GM12878 (cell line): ENCODE measurements at regions not wholly inside any gene's neighbourhood (a gene's known extent, or its start where the extent isn't known, plus 50 kb on each side); places are given as distances from the start of the nearest gene placed in this dataset.

ENCODE experiments used
- ATAC-seq: fragments of 200-7000 bp; cut with Tn5 transposase; 3 replicates; pipeline ENCODE4 v1.9.1; 2020; ENCODE audit warnings: mild to moderate bottlenecking, moderate library complexity
- BruUV-seq: library from RNA; stranded (reverse); fragments of 400-500 nt; replicated peaks from 2 replicates; lab custom pipeline; 2021; lab: Mats Ljungman, UMichigan
- CTCF ChIA-PET: fragments of 300-600 bp; sonication (Branson Sonifier 250); formaldehyde crosslinking; extraction: SDS; loops from one replicate; lab custom pipeline; 2021; ENCODE audit warnings: inconsistent platforms; lab: Yijun Ruan, JAX
- POLR2A ChIA-PET: fragments of 350-600 bp; formaldehyde crosslinking; extraction: SDS; loops from one replicate; lab custom pipeline; 2021; ENCODE audit warnings: inconsistent platforms; lab: Charles Lee
- RAD21 ChIA-PET: fragments of 300-600 bp; sonication (Branson Sonifier 250); formaldehyde crosslinking; loops from one replicate; lab custom pipeline; 2023; ENCODE audit warnings: antibody characterized with exemption; ENCODE audit not compliant: unreplicated experiment; lab: Charles Lee
- SMC1A ChIA-PET: fragments of 300-600 bp; sonication (Branson Sonifier 250); formaldehyde crosslinking; loops from one replicate; lab custom pipeline; 2023; ENCODE audit not compliant: unreplicated experiment, uncharacterized antibody; lab: Charles Lee
- DNase-seq: peaks from one replicate; pipeline ENCODE4 v3.0.0-alpha.2; 2011; ENCODE audit warnings: low read depth, low spot score
- FAIRE-seq: peaks from 3 replicates; lab custom pipeline; 2011; peaks lifted over from hg19 to GRCh38; lab: Jason Lieb, UNC
- H2AFZ ChIP-seq: 2 replicates; pipeline ENCODE4 v1.6.0; 2011; ENCODE audit warnings: low read depth, low read length, control low read depth; ENCODE audit not compliant: control insufficient read depth
- H3K27ac ChIP-seq: 2 replicates; pipeline ENCODE4 v1.5.1; 2011; ENCODE audit warnings: control low read depth; ENCODE audit not compliant: control insufficient read depth, insufficient read depth
- H3K27me3 ChIP-seq, 2 experiments: replicated peaks in 1 of 2; 2 replicates each; pipeline versions ENCODE4 v1.6.0 to v1.6.1; 2011; ENCODE audit warnings: low read length in 1 of 2; ENCODE audit not compliant: control insufficient read depth in 2 of 2, insufficient read depth in 2 of 2
- H3K36me3 ChIP-seq, 2 experiments: 2 replicates each; pipeline ENCODE4 v1.5.1; 2011; ENCODE audit warnings: low read length in 1 of 2; ENCODE audit not compliant: control insufficient read depth in 2 of 2, insufficient read depth in 2 of 2
- H3K4me1 ChIP-seq: 2 replicates; pipeline ENCODE4 v1.6.1; 2011; ENCODE audit warnings: mild to moderate bottlenecking, low read length, moderate library complexity, mixed read lengths; ENCODE audit not compliant: control insufficient read depth, insufficient read depth
- H3K4me2 ChIP-seq: 2 replicates; pipeline ENCODE4 v1.6.0; 2011; ENCODE audit warnings: control low read depth; ENCODE audit not compliant: control insufficient read depth, insufficient read depth
- H3K4me3 ChIP-seq: fragments of 200-600 bp; sonication (generic); 2 replicates; pipeline ENCODE4 v1.5.1; 2016
- H3K79me2 ChIP-seq: 2 replicates; pipeline ENCODE4 v1.6.0; 2011; ENCODE audit warnings: low read length; ENCODE audit not compliant: control insufficient read depth, insufficient read depth
- H3K9ac ChIP-seq: 2 replicates; pipeline ENCODE4 v1.8.0; 2011; ENCODE audit warnings: low read length, control low read depth, mixed read lengths; ENCODE audit not compliant: control insufficient read depth, insufficient read depth
- H3K9me3 ChIP-seq: replicated peaks from 3 replicates; pipeline ENCODE4 v1.5.1; 2011; ENCODE audit warnings: mild to moderate bottlenecking, low read length; ENCODE audit not compliant: control insufficient read depth, insufficient read depth
- H4K20me1 ChIP-seq: 2 replicates; pipeline ENCODE4 v1.6.0; 2011; ENCODE audit not compliant: control insufficient read depth, insufficient read depth
- CREM ChIP-seq: IDR thresholded peaks from 2 replicates; pipeline ENCODE4 v1.6.1; 2014; ENCODE audit warnings: antibody characterized with exemption, low read depth
- CUX1 ChIP-seq: IDR thresholded peaks from 2 replicates; pipeline ENCODE4 v1.6.1; 2012; ENCODE audit warnings: improper control_type of control experiment, low read depth, low read length; ENCODE audit not compliant: insufficient replicate concordance
- FOXM1 ChIP-seq: IDR thresholded peaks from 2 replicates; pipeline ENCODE4 v1.6.1; 2012; ENCODE audit warnings: low read depth, mild to moderate bottlenecking, inconsistent platforms, low read length, moderate library complexity
- GATAD2B ChIP-seq: fragments of 450-650 bp; conservative IDR thresholded peaks from 2 replicates; pipeline ENCODE4 v1.6.1; 2017; ENCODE audit warnings: low read depth, mild to moderate bottlenecking, moderate library complexity
- KLF5 ChIP-seq: fragments of 450-650 bp; IDR thresholded peaks from 2 replicates; pipeline ENCODE4 v1.6.1; 2014; ENCODE audit warnings: mild to moderate bottlenecking; ENCODE audit not compliant: partially characterized antibody
- MXI1 ChIP-seq: fragments of 150-350 bp; IDR thresholded peaks from 2 replicates; pipeline ENCODE4 v1.6.1; 2011; ENCODE audit warnings: low read depth, mild to moderate bottlenecking, inconsistent platforms, low read length, improper control_type of control experiment
- POLR2A ChIP-seq: IDR thresholded peaks from 2 replicates; pipeline ENCODE4 v1.6.1; 2011; ENCODE audit warnings: low read depth, mild to moderate bottlenecking, low read length
- POLR2AphosphoS5 ChIP-seq: IDR thresholded peaks from 2 replicates; pipeline ENCODE4 v1.6.1; 2011; ENCODE audit warnings: mild to moderate bottlenecking, low read length, inconsistent platforms
- SP1 ChIP-seq: IDR thresholded peaks from one replicate; pipeline ENCODE4 v1.6.1; 2011; ENCODE audit warnings: low read depth, low read length
- USF2 ChIP-seq: IDR thresholded peaks from 2 replicates; pipeline ENCODE4 v1.6.1; 2011; ENCODE audit warnings: low read depth, low read length, improper control_type of control experiment, borderline replicate concordance
- ZNF274 ChIP-seq: IDR thresholded peaks from one replicate; pipeline ENCODE4 v1.8.0; 2011; ENCODE audit not compliant: insufficient read length, insufficient read depth
- ZSCAN29 ChIP-seq: fragments of 450-650 bp; IDR thresholded peaks from 2 replicates; pipeline ENCODE4 v1.6.1; 2017; ENCODE audit warnings: mild to moderate bottlenecking, moderate library complexity
- WGBS: methylation state at CpG from one replicate; pipeline ENCODE4 v1.1.6; 2016; ENCODE audit warnings: low lambda C conversion rate; ENCODE audit not compliant: insufficient replicate concordance, insufficient coverage; ENCODE audit errors: missing lambda C conversion rate; 5-methylcytosine and 5-hydroxymethylcytosine counted together
- in situ Hi-C: fragments of 300-500 bp; cut with MboI; formaldehyde crosslinking; loops from 9 replicates; pipeline ENCODE4 v1.14.3; 2018; ENCODE audit warnings: mixed read lengths
- intact Hi-C: fragments of 100-400 bp; cut with micrococcal nuclease; formaldehyde crosslinking; loops from one replicate; pipeline ENCODE4 v1.14.2; 2022; ENCODE audit not compliant: unreplicated experiment
- TF ChIP-seq, protein P1 (sequence below): IDR thresholded peaks from 2 replicates; pipeline ENCODE4 v1.6.1; 2012; ENCODE audit warnings: low read depth, low read length, improper control_type of control experiment

DNA sequence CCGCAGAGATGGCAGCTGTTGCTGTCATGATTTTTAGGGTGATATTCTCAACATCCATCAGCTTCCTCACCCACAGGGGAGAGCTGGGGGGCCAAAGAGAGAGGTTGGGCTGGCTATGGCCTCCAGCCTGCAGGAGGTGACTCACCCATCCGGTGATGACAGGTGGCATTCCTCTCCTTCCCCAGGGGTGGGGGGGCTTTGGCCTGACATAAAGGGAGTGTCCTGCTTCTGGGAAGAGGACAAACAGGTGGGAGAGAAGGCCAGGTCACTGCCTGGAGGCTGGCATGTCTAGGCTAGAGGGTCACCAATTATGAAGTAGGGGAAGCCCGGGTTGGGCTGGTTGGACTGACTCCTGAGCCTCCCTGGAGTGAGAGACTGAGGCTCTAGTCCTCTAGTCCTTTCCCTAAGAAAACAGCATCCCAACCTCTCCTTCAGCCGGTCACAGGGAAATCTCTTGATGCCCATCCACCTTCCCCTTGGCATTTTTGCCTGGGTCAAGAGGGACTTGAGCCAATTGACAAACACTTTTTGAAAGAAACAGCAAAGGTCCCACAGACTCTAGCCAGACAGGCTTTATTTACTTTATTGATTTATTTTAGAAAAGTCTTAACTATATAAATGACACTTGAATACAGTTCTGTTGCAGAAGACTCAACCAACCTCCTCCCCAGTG is 79.8 kb upstream of the ZNF716 start:
- FAIRE-seq (no peak), ATAC-seq (no peak), DNase-seq (no peak)
- Histone ChIP-seq H3K4me3 (no peak overlapping the region), H3K36me3 (no peaks in the 10 kb centered on the region), H3K9ac (no peak overlapping the region), H3K79me2 (no peaks in the 10 kb centered on the region), H2AFZ (no peak overlapping the region), H3K27me3 (no peaks in the 10 kb centered on the region), H3K4me2 (no peak overlapping the region), H3K9me3 (no peaks in the 10 kb centered on the region; the same call in 2 of the 3 replicates), H3K27ac (no peak overlapping the region), H3K4me1 (no peaks in the 10 kb centered on the region), H4K20me1 (no peaks in the 10 kb centered on the region)
- in situ Hi-C loops, result no loop called here
- no TSS peak for BruUV-seq
- 43% methylated on average over 4 of the region's 4 CpGs for WGBS
- TF ChIP-seq USF2 (no peak), POLR2A (no peak), GATAD2B (no peak), FOXM1 (no peak), ZNF274 (no peak)
- intact Hi-C loops, result no loop called here
- ChIA-PET RAD21 (no interaction called here), SMC1A (no interaction called here), CTCF (no interaction called here), POLR2A (no interaction called here)

- intact Hi-C loops (no loop called here), in situ Hi-C loops (no loop called here)
- Histone ChIP-seq H3K9me3 (no peaks in the 10 kb centered on the region; the same call in 2 of the 3 replicates), H3K79me2 (no peaks in the 10 kb centered on the region), H3K4me3 (no peak overlapping the region), H3K4me1 (no peaks in the 10 kb centered on the region), H3K27me3 (no peaks in the 10 kb centered on the region), H3K9ac (no peak overlapping the region), H3K27ac (no peak overlapping the region), H3K4me2 (no peak overlapping the region), H2AFZ (no peak overlapping the region), H4K20me1 (no peaks in the 10 kb centered on the region), H3K36me3 (no peaks in the 10 kb centered on the region)
- ATAC-seq (no peak), DNase-seq (no peak), FAIRE-seq (no peak)
- WGBS, result 0% methylated on average over 2 of the region's 2 CpGs
- RAD21 ChIA-PET, result no interaction called here
- CTCF ChIA-PET, result no interaction called here
- SMC1A ChIA-PET, result no interaction called here
- POLR2A ChIA-PET, result no interaction called here
- BruUV-seq, result no TSS peak
- TF ChIP-seq POLR2AphosphoS5, result no peak
- TF ChIP-seq MXI1, result no peak
- TF ChIP-seq KLF5, result no peak
- TF ChIP-seq SP1, result no peak
- TF ChIP-seq, protein P1, sequence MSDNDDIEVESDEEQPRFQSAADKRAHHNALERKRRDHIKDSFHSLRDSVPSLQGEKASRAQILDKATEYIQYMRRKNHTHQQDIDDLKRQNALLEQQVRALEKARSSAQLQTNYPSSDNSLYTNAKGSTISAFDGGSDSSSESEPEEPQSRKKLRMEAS, result no peak
- TF ChIP-seq ZSCAN29, result no peak
- TF ChIP-seq CUX1, result no peak
- TF ChIP-seq CREM, result no peak
Measured at GRCh38 chr7:57370739-57371098, 79.3 kb upstream of the ZNF716 start.
